Breast epithelium (tissue), 4 donors: ENCODE measurements at regions not wholly inside any gene's neighbourhood (a gene's known extent, or its start where the extent isn't known, plus 50 kb on each side); places are given as distances from the start of the nearest gene placed in this dataset.
A peak's percentile ranks its signal among the peaks of the same experiment; 100 is the strongest.

Source experiments
- DNase-seq, 2 donors: peaks; one replicate each; pipeline ENCODE4 v3.0.0-alpha.2; 2019; ENCODE audit warnings: low spot score in 2 of 2
- H3K27ac ChIP-seq, 2 donors: fragments of 200-600 bp; sonication (generic) in 1 of 2; one replicate each; pipeline ENCODE4 v1.5.1; 2016 to 2019; ENCODE audit warnings: mild to moderate bottlenecking in 1 of 2
- H3K27me3 ChIP-seq, 2 donors: fragments of 200-600 bp; sonication (generic) in 1 of 2; one replicate each; pipeline versions ENCODE4 v1.5.1 to v1.6.0; 2017 to 2019; ENCODE audit warnings: control low read depth in 1 of 2, mild to moderate bottlenecking in 1 of 2
- H3K36me3 ChIP-seq: fragments of 200-600 bp; one replicate; pipeline ENCODE4 v1.5.1; 2019
- H3K4me1 ChIP-seq, 2 donors: fragments of 200-600 bp; sonication (generic); one replicate each; pipeline ENCODE4 v1.5.1; 2016 to 2019; ENCODE audit warnings: control low read depth in 1 of 2
- H3K4me3 ChIP-seq, 3 donors: fragments of 200-600 bp; sonication (generic); 1 replicate in 2 of 3; 2 replicates in 1 of 3; pipeline ENCODE4 v1.5.1; 2016 to 2019; ENCODE audit warnings: mild to moderate bottlenecking in 3 of 3, moderate library complexity in 2 of 3
- H3K9me3 ChIP-seq, 2 donors: fragments of 200-600 bp; sonication (generic) in 1 of 2; one replicate each; pipeline ENCODE4 v1.5.1; 2016 to 2019; ENCODE audit warnings: control low read depth in 1 of 2
- POLR2A ChIP-seq: fragments of 450-650 bp; IDR thresholded peaks from one replicate; pipeline ENCODE4 v1.6.1; 2016; ENCODE audit warnings: antibody characterized with exemption, mild to moderate bottlenecking, moderate library complexity
- POLR2AphosphoS5 ChIP-seq, 3 donors: sonication (generic); formaldehyde crosslinking; IDR thresholded peaks; one replicate each; pipeline ENCODE4 v1.6.1; 2017; ENCODE audit warnings: antibody characterized with exemption in 3 of 3
- intact Hi-C: fragments of 100-400 bp; cut with DNase I; formaldehyde crosslinking; loops from one replicate; pipeline ENCODE4 v1.15.1; 2023; ENCODE audit warnings: low total_unique reads
- TF ChIP-seq, protein P1 (sequence below), 3 donors: fragments of 450-650 bp; IDR thresholded peaks; one replicate each; pipeline ENCODE4 v1.5.1; 2016 to 2017; ENCODE audit warnings: antibody characterized with exemption in 3 of 3, mild to moderate bottlenecking in 3 of 3, moderate library complexity in 3 of 3

DNA sequence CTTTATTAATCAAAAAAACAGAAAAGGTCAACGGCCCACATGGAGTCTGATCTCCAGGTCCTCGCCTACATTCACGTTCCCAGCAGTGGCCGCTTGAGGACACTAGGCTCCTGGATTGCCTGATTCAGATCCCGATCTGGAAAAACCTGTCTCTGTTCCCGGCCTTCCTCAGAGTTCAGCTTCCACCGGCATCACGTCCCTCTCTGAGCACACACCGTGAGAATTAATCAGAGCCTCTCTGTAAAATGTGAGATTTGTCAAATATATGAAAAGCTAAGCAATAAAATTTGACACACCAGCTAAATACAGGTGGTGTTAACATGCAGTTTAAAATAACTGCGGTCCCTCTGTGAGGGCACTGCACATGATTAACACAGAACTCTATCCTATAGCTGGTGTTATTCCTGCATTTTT, 122.8 kb upstream of the COL21A1 start:
- H3K9me3 ChIP-seq, result no peaks in the 10 kb centered on the region
- H3K36me3 ChIP-seq, result no peaks in the 10 kb centered on the region
- peak overlapping the region; percentile 80 to 88 for H3K27ac ChIP-seq
- TF ChIP-seq POLR2A (no peak), POLR2AphosphoS5 (IDR thresholded peaks at IDR 0.05) (peak in 2 of 3 donors; percentile 12 to 42)
- TF ChIP-seq, protein P1, sequence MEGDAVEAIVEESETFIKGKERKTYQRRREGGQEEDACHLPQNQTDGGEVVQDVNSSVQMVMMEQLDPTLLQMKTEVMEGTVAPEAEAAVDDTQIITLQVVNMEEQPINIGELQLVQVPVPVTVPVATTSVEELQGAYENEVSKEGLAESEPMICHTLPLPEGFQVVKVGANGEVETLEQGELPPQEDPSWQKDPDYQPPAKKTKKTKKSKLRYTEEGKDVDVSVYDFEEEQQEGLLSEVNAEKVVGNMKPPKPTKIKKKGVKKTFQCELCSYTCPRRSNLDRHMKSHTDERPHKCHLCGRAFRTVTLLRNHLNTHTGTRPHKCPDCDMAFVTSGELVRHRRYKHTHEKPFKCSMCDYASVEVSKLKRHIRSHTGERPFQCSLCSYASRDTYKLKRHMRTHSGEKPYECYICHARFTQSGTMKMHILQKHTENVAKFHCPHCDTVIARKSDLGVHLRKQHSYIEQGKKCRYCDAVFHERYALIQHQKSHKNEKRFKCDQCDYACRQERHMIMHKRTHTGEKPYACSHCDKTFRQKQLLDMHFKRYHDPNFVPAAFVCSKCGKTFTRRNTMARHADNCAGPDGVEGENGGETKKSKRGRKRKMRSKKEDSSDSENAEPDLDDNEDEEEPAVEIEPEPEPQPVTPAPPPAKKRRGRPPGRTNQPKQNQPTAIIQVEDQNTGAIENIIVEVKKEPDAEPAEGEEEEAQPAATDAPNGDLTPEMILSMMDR (IDR thresholded peaks at IDR 0.05), result peak; percentile 63 to 75 (median 68)
- DNase-seq, result peak; percentile 70 to 72
- H3K4me3 ChIP-seq, result peak overlapping the region in 1 of 3 donors; percentile 27
- H3K27me3 ChIP-seq, result no peaks in the 10 kb centered on the region
- intact Hi-C loops, result no loop called here
- peaks cover 5 to 8% of the 10 kb centered on the region in 2 donors for H3K4me1 ChIP-seq

DNA sequence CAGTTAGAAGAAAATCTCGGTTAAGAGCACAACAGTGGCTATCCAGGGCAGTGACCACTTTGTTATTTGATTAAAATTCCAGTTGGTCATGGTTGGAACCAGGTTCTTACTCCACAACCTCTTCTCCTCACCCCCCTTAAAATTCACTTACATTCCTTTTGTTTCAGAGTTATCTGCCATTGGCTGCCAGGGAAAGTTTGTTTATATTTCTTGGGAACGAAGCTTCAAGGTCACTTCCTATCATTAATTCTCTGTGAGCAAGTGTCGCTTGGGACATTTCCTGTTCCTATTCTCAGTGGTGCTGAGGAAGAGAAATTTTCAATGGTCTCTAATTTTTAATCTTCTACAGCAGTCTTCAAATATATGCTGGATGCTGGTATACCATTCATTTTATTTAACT, 121.1 kb upstream of the COL21A1 start:
- TF ChIP-seq, protein P1 (IDR thresholded peaks at IDR 0.05), result no peak
- TF ChIP-seq POLR2AphosphoS5 (IDR thresholded peaks at IDR 0.05) (no peak), POLR2A (no peak)
- H3K27ac ChIP-seq, result peak overlapping the region in 1 of 2 donors; percentile 57
- no peaks in the 10 kb centered on the region for H3K36me3 ChIP-seq
- H3K4me3 ChIP-seq, result no peak overlapping the region
- no peaks in the 10 kb centered on the region for H3K9me3 ChIP-seq
- intact Hi-C loops, result no loop called here
- no peak for DNase-seq
- H3K4me1 ChIP-seq, result peaks cover 5 to 8% of the 10 kb centered on the region in 2 donors
- no peaks in the 10 kb centered on the region for H3K27me3 ChIP-seq

DNA sequence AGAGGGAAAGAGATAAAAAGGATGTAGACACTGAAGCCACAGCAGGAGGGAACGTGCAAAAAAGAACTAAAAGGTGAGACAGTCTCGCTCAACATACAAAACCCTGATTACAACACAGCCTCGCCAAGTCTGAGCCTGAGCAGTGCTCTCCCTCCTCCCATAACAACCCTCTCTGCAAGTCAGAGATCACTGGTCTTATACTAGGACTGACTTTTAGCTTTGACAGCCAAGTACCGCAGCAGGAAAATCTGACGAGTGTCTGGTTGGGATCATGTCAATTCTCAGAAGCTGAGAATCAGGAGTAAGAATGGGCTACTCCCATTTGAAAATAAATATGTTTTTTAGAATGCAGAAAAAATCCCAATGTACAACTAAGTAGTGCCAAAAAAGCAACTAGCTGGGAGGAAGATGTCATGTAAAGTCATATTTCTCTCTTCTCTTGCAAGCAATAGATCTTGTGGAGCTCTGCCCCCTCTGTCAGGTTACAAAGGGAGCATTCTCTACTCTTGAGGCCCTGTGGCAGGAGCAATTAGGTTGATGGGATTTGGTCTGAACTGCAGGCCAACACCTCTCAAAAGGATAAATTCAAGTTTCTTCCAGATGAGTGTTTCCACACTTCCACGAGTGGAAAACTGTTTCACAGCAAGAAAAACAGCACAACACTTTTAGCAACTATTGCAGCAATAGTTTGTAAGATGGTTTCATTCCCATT, 118.9 kb upstream of the COL21A1 start:
- H3K4me1 ChIP-seq, result peaks cover 3 to 6% of the 10 kb centered on the region in 2 donors
- peak overlapping the region in 1 of 2 donors; percentile 21 for H3K27ac ChIP-seq
- no peak overlapping the region for H3K4me3 ChIP-seq
- H3K9me3 ChIP-seq, result no peaks in the 10 kb centered on the region
- no peak for DNase-seq
- intact Hi-C loops, result no loop called here
- TF ChIP-seq, protein P1 (IDR thresholded peaks at IDR 0.05), result no peak
- TF ChIP-seq POLR2AphosphoS5 (IDR thresholded peaks at IDR 0.05) (no peak), POLR2A (no peak)
- no peaks in the 10 kb centered on the region for H3K36me3 ChIP-seq
- no peaks in the 10 kb centered on the region for H3K27me3 ChIP-seq

DNA sequence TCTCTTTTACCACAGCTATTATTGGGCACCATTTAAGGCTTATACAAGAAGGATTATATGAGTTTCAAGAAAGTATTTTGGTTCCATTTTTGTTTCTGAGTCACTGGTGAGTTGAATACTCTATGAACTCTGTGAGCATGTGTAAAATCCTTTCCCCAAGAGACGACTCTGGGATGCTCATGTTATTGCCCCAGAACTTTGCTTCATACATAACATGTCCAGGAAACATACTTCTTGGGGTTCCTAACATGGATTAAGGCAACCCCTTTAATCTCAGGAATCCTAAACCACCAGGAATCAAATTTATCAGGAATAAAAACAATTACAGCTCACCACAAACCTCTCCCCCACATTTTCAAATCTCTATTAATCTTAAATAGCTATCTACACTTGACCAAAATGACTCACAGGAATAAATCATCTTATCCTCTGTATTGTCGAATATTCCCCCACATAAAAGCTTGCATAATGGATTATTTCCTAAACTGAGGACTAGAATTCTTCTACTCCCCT, 117.5 kb upstream of the COL21A1 start:
- intact Hi-C loops, result no loop called here
- TF ChIP-seq POLR2A (no peak), POLR2AphosphoS5 (IDR thresholded peaks at IDR 0.05) (no peak)
- TF ChIP-seq, protein P1 (IDR thresholded peaks at IDR 0.05), result no peak
- peak overlapping the region in 1 of 2 donors; percentile 14 for H3K27ac ChIP-seq
- H3K27me3 ChIP-seq, result no peaks in the 10 kb centered on the region
- no peak overlapping the region for H3K4me3 ChIP-seq
- DNase-seq, result no peak
- H3K4me1 ChIP-seq, result no peaks in the 10 kb centered on the region
- H3K36me3 ChIP-seq, result no peaks in the 10 kb centered on the region
- H3K9me3 ChIP-seq, result no peaks in the 10 kb centered on the region

DNA sequence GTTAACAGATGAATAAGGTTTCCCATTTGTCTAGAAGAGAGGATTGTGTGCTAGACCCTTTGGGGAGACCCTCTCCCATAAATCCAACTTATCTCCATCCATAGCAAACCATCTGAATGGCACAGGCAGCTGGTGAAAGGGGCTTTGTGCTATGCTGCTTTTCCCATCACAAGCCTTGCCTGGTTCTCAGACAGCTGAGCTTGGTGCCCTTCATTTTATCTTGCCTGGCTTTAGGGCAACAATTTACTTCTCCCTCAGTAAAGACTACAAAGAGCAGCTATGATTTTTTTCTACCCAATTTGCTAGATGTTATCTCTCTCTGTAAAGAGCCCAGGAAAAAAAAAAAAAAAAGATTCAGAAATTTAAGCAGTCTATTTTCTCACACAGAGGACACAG, 117.0 kb upstream of the COL21A1 start:
- intact Hi-C loops, result no loop called here
- Histone ChIP-seq H3K9me3 (no peaks in the 10 kb centered on the region), H3K4me3 (no peak overlapping the region), H3K27me3 (no peaks in the 10 kb centered on the region), H3K36me3 (no peaks in the 10 kb centered on the region), H3K27ac (peak overlapping the region in 1 of 2 donors; percentile 14), H3K4me1 (no peaks in the 10 kb centered on the region)
- DNase-seq, result no peak
- TF ChIP-seq POLR2A, result no peak
- TF ChIP-seq, protein P1 (IDR thresholded peaks at IDR 0.05), result no peak
- no peak for TF ChIP-seq POLR2AphosphoS5 (IDR thresholded peaks at IDR 0.05)
